Stimulated activated CD8-positive, alpha-beta memory T cell treated with anti-CD3 and anti-CD28 coated beads, Interleukin-12 subunit alpha, Interleukin-12 subunit beta, amount 100 ng/mL, for 1 hour (primary cell): ENCODE measurements at regions not wholly inside any gene's neighbourhood (a gene's known extent, or its start where the extent isn't known, plus 50 kb on each side); places are given as distances from the start of the nearest gene placed in this dataset.

Source experiments
- DNase-seq: peaks from one replicate; pipeline ENCODE4 v3.0.0-alpha.2; 2020; ENCODE audit warnings: low read depth

GRCh38 chr11:80420374-80420773 is 979.5 kb upstream of the TENM4 start:
- DNase-seq: no peak

- no peak for DNase-seq
Measured at GRCh38 chr11:80417681-80418080, 976.9 kb upstream of the TENM4 start.

DNA sequence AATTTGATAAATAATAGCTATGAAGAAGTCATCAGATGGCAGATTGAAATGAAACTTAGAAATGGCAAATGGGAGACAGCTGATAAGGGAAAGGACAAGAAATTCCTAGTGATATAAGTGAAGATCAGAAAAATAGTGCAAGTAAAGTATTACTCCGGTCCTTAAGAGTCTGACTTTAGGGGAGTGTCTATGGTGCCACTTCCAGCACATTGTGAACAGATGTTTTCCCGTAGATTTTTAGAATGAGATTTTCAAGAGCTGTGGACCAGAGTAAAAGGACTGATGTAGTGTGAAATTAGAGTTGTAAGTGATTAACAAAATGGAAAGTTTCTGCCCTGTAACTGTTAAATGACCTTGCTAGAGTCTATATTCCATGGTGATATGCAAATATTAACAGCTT is 974.8 kb upstream of the TENM4 start:
- DNase-seq: no peak

- no peak for DNase-seq
Measured at GRCh38 chr11:80414181-80415165, 973.6 kb upstream of the TENM4 start.

- no peak for DNase-seq
Measured at GRCh38 chr11:80412604-80413003, 971.8 kb upstream of the TENM4 start.

- DNase-seq: no peak
Measured at GRCh38 chr11:80393210-80393609, 952.4 kb upstream of the TENM4 start.

DNA sequence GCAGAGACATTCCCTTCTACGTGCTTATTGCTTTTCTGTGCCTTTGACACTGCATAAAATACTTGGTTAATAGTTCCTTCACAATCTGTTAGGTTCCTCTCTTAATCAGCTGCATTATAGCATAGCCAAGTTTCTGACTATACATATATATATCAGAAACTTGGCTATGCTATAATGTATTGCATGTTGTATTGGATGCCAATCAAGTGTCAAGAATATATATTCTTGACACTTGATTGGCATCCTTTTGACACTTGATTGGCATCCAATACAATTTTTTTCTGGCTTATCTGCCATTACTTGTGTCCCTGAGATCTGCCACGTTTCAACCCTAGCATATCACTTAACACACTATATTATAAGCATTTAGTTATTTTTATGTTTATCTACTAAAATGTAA is 949.7 kb upstream of the TENM4 start:
- no peak for DNase-seq

DNA sequence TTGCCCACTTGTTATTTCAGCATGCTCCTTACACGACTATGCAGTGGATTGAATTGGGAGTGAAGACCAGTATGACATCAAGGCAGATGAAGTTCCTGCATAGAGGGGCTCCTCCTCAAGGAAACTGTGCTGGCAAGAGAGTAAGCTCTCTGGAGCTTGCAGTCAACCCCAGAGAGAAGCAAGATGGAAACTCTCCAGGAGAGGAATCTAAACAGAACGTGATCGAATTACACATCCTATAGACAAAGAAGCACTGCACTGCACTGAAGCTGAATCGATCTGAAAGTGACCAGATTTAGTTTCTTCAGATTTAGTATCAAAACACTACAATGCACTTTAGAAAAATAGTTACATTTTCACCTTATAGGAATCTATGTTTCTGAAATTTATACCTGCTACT is 947.7 kb upstream of the TENM4 start:
- DNase-seq: no peak

DNA sequence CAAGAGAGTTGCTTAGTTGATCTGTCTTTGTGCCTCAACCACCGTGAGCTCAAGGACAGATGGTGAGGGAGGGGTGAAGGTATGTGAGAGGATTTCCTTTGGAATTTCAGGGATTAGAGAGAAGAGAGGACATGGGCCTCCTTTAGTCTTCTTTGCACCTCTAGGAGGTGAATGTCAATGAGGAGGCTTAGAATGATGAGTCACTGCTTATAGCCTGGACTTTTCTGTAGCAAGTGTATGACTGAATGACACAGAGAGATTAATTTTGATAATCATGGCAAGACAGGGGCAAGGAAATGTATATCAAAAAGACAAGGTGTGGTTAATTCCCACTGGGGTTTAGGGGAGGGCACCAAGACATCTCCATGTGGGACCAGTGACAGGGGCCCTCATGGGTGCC is 947.3 kb upstream of the TENM4 start:
- DNase-seq: no peak

- DNase-seq: no peak
Measured at GRCh38 chr11:80383655-80384054, 942.8 kb upstream of the TENM4 start.

DNA sequence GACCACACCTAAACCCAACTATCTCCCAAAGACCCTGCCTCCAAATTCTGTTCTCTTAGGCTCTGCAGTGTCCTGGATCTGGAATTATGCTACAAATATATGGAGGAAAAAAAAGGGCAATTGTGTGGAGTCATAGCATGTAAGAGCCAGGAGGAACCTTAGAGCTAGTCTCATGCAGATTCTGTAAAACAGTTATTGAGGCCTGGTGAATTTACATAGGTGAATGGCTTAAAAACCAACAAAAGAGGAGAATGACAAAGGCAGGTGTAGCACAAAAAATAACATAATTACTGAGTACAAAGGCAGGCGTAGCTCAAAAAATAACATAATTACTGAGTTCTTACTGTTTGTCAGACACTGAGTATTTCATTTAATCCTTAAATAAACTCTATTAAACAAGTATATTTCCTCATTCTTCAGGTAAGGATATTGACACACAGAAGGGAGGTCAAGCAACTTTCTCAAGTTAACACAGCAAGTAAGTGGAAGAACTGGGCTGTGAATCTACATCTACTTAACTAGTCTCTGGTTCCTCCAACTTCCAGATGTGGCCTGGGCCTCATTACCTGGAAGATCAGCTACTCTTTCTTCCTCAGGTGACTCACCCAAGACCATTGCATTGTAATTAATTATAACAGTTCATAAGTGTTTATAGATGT is 938.9 kb upstream of the TENM4 start:
- no peak for DNase-seq

- no peak for DNase-seq
Measured at GRCh38 chr11:80371931-80372330, 931.1 kb upstream of the TENM4 start.

DNA sequence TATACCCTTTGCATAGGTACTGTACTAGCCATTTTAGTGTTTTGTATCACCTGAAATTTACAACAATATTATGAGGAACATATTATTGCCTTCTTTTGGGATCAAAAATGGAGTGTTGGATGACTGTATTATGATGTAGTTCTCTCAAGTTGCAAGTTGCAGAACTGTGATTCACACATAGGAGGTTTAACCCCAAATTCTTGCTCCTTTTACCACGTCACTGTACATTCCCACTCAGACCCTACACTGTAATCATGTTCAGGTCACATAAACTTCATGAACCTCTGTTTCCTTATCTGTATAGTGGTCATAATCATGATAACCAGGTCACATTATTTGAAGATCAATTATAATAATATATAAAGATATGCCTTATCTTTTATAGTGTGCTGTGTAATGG is 925.1 kb upstream of the TENM4 start:
- no peak for DNase-seq

DNA sequence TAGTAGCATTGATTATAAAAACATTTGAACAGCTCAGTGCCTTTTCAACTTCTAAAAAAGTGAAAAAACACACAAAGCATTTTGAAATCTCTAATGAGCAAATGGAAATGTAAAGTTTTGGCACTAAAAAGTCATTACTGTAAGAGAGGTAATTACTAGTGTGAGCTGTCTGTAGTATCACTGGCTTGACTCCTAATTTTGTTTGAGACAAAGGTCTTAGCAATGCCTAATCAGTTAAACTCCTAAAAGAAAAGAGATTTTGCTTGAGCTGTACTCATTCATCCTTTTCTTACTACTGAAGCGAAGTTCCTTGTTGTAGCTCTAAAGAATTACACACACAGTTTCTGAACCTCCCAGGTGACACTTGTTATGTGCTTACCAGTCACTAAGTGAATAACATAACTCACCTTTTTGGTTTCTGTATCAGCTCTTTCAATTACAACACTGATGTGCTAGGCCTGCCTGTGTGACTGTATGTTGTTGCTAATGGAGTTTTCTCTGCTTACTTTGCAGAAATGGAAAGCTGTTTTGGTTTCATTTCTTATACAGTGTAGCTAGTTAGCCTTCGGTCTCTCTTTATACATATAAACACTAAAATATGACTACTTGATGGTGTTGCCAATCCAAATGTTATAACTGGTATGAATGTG is 924.4 kb upstream of the TENM4 start:
- DNase-seq: no peak

DNA sequence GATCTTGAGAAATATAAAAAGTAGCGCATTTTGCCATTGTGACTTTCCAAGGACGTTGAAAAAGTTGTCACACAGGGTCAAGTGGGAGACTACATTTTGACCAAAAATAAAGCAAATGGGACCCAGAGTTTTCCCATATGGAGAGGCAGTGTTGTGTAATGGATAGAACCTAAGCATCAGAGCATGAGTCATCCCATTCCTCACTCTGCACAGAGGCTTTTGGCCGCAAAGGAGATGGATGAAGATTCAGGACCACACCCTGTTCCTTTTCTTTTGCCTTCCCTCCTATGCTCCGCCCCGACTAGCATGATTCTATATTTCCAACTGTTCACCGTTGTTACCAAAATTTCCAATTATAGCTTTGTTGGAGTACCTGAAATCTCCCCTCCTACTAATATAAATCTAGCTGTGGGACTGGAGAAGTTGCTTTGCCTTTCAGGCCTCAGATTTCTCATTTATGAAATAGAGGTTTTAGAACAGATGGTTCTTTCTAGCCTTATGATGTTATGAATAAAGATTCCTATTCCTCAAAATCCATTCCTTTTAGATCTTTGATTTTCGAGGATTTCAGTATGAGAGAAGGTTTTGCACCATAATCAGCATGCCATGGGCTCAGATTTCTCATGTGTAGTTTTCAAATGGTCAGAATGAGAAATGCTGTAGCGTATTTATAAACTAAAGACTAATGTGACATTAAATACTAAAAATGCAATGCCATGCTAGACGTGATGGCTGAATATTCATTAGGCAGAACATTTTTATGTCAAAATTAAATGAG is 921.9 kb upstream of the TENM4 start:
- DNase-seq: no peak

- DNase-seq: no peak
Measured at GRCh38 chr11:80355251-80355650, 914.4 kb upstream of the TENM4 start.

- DNase-seq: no peak
Measured at GRCh38 chr11:80350541-80350940, 909.7 kb upstream of the TENM4 start.

DNA sequence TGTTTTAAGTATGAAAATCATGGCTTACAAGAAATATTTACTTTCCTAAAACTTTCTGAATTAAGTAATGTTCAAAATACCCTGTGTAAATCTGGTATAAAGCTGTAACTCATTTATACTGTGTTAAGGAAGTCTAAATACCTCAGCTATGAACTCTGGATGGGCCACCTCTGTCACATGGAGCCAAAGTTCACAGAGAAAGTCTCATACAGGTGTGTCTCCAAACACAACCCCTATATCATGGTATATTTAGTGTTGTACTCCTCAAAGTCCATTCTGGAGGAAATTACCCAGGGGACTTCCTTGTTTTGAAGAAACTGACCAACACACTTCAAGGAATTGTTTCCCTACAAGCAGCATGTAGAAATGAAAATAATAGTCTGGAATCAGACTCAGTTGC is 909.2 kb upstream of the TENM4 start:
- no peak for DNase-seq

DNA sequence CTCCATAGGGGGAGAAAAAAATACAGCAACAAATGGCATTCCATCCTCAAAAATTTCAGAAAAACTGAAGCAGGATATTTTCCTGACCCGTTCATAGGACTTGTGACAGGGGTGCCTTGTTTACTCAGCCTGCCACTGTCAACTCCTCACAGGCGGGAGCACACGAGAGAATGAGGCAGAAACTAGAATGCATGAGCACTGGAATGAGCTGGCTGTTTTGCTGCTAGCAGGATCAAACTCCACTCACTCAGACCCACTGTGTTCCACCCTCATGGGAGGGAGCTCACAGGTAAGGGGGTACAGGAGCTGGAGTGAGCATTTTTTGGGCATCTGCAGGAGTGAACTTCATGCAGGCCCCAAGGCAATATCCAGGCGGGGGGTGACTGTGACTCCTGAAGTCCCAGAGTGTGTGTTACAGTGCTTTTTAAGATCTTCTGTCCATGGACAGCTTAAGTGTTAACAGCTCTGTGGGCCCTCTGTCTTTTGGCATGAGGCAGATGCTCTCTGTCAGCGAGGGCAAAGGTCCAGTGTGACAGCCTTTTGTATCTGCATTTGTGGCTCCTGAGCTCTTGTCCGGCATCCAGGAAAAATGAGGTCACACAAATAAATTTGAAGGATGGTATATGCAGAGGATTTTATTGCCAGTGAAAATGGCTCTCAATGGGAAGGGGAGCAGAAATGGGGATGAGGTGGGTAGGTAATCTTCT is 905.7 kb upstream of the TENM4 start:
- no peak for DNase-seq

DNA sequence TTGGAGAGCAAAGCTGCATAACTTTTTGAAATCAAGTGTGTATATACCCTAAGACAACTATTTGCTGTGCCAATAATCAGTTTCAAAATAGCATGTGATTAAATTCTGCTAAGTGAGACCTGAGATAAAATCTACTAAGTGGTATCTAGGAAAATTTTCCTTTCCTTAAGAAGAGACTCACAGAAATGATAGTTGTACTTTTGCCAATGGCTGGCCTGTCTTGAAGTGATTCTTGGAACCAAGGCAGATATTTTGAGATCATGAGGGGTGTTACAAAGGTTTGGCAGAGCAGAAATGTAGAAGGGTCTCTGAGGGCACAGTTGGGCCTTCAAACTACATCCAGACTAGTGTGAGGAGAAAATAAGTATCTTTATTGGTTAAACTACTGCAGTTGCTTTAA is 902.6 kb upstream of the TENM4 start:
- DNase-seq: no peak

- no peak for DNase-seq
Measured at GRCh38 chr11:80338231-80338630, 897.4 kb upstream of the TENM4 start.

- no peak for DNase-seq
Measured at GRCh38 chr11:80331694-80332093, 890.9 kb upstream of the TENM4 start.
